Osteocyte (in vitro differentiated cells): ENCODE measurements at regions not wholly inside any gene's neighbourhood (a gene's known extent, or its start where the extent isn't known, plus 50 kb on each side); places are given as distances from the start of the nearest gene placed in this dataset.
A peak's percentile ranks its signal among the peaks of the same experiment; 100 is the strongest.
"Not testable (repeated sequence)": the region's sequence is repeated elsewhere in the genome, so short reads cannot be mapped to it uniquely, and the experiment has no call there.

Experiments
- DNase-seq: peaks from one replicate; pipeline ENCODE4 v3.0.0; 2021; ENCODE audit warnings: mixed read lengths; ENCODE audit not compliant: unreplicated experiment; ENCODE audit errors: extremely low spot score
- H3K27ac Mint-ChIP-seq: one replicate; pipeline ENCODE4 v1.8.0; 2021; ENCODE audit warnings: mild to moderate bottlenecking, mixed read lengths; ENCODE audit not compliant: unreplicated experiment
- H3K27me3 Mint-ChIP-seq: one replicate; pipeline ENCODE4 v1.8.0; 2021; ENCODE audit warnings: mixed read lengths; ENCODE audit not compliant: unreplicated experiment
- H3K36me3 Mint-ChIP-seq: one replicate; pipeline ENCODE4 v1.8.0; 2021; ENCODE audit warnings: mixed read lengths; ENCODE audit not compliant: unreplicated experiment
- H3K4me1 Mint-ChIP-seq: one replicate; pipeline ENCODE4 v1.8.0; 2021; ENCODE audit warnings: mixed read lengths; ENCODE audit not compliant: unreplicated experiment
- H3K4me3 Mint-ChIP-seq: one replicate; pipeline ENCODE4 v1.8.0; 2021; ENCODE audit warnings: mild to moderate bottlenecking, moderate library complexity, mixed read lengths; ENCODE audit not compliant: unreplicated experiment
- H3K9me3 Mint-ChIP-seq: one replicate; pipeline ENCODE4 v1.8.0; 2021; ENCODE audit warnings: mixed read lengths; ENCODE audit not compliant: unreplicated experiment

GRCh38 chr22:15853716-15854373, 164.0 kb downstream of the POTEH start:
- not testable (repeated sequence) for H3K36me3 Mint-ChIP-seq, H3K4me1 Mint-ChIP-seq, H3K27ac Mint-ChIP-seq, H3K27me3 Mint-ChIP-seq, H3K9me3 Mint-ChIP-seq, H3K4me3 Mint-ChIP-seq
- DNase-seq: peak; percentile 79

GRCh38 chr22:15854421-15854820, 164.6 kb downstream of the POTEH start:
- H3K27me3 Mint-ChIP-seq, H3K27ac Mint-ChIP-seq, H3K36me3 Mint-ChIP-seq, H3K4me1 Mint-ChIP-seq, H3K9me3 Mint-ChIP-seq, H3K4me3 Mint-ChIP-seq: not testable (repeated sequence)
- peak; percentile 90 for DNase-seq

GRCh38 chr22:15854978-15855377, 165.2 kb downstream of the POTEH start:
- not testable (repeated sequence) for H3K4me3 Mint-ChIP-seq, H3K9me3 Mint-ChIP-seq, H3K4me1 Mint-ChIP-seq, H3K27ac Mint-ChIP-seq, H3K27me3 Mint-ChIP-seq, H3K36me3 Mint-ChIP-seq
- DNase-seq: peak; percentile 81

- not testable (repeated sequence) for H3K9me3 Mint-ChIP-seq, H3K4me1 Mint-ChIP-seq, H3K36me3 Mint-ChIP-seq, H3K4me3 Mint-ChIP-seq, H3K27ac Mint-ChIP-seq, H3K27me3 Mint-ChIP-seq, DNase-seq
Observed at GRCh38 chr22:15880926-15881325, 191.1 kb downstream of the POTEH start.

- not testable (repeated sequence) for H3K36me3 Mint-ChIP-seq, H3K9me3 Mint-ChIP-seq, H3K27ac Mint-ChIP-seq, DNase-seq, H3K4me3 Mint-ChIP-seq, H3K4me1 Mint-ChIP-seq, H3K27me3 Mint-ChIP-seq
Observed at GRCh38 chr22:15904326-15904725, 214.5 kb downstream of the POTEH start.

GRCh38 chr22:15911704-15912103, 221.9 kb downstream of the POTEH start:
- not testable (repeated sequence) for H3K4me1 Mint-ChIP-seq, DNase-seq, H3K27ac Mint-ChIP-seq, H3K4me3 Mint-ChIP-seq, H3K9me3 Mint-ChIP-seq, H3K36me3 Mint-ChIP-seq, H3K27me3 Mint-ChIP-seq

- not testable (repeated sequence) for H3K4me3 Mint-ChIP-seq, DNase-seq, H3K9me3 Mint-ChIP-seq, H3K27ac Mint-ChIP-seq, H3K4me1 Mint-ChIP-seq, H3K27me3 Mint-ChIP-seq, H3K36me3 Mint-ChIP-seq
Observed at GRCh38 chr22:15919120-15919519, 229.3 kb downstream of the POTEH start.

GRCh38 chr22:15920941-15921340, 231.1 kb downstream of the POTEH start:
- DNase-seq, H3K4me3 Mint-ChIP-seq, H3K36me3 Mint-ChIP-seq, H3K27me3 Mint-ChIP-seq, H3K27ac Mint-ChIP-seq, H3K4me1 Mint-ChIP-seq, H3K9me3 Mint-ChIP-seq: not testable (repeated sequence)

GRCh38 chr22:15922132-15922531, 232.3 kb downstream of the POTEH start:
- H3K27ac Mint-ChIP-seq, H3K36me3 Mint-ChIP-seq, H3K27me3 Mint-ChIP-seq, H3K4me1 Mint-ChIP-seq, DNase-seq, H3K4me3 Mint-ChIP-seq, H3K9me3 Mint-ChIP-seq: not testable (repeated sequence)

GRCh38 chr22:15922666-15923065, 232.8 kb downstream of the POTEH start:
- not testable (repeated sequence) for H3K4me3 Mint-ChIP-seq, DNase-seq, H3K9me3 Mint-ChIP-seq, H3K27ac Mint-ChIP-seq, H3K36me3 Mint-ChIP-seq, H3K4me1 Mint-ChIP-seq, H3K27me3 Mint-ChIP-seq

- not testable (repeated sequence) for H3K4me1 Mint-ChIP-seq, H3K4me3 Mint-ChIP-seq, H3K27me3 Mint-ChIP-seq, DNase-seq, H3K9me3 Mint-ChIP-seq, H3K36me3 Mint-ChIP-seq, H3K27ac Mint-ChIP-seq
Observed at GRCh38 chr22:15924820-15925219, 235.0 kb downstream of the POTEH start.

- H3K9me3 Mint-ChIP-seq, H3K27ac Mint-ChIP-seq, H3K36me3 Mint-ChIP-seq, H3K27me3 Mint-ChIP-seq, H3K4me1 Mint-ChIP-seq, H3K4me3 Mint-ChIP-seq, DNase-seq: not testable (repeated sequence)
Observed at GRCh38 chr22:15927172-15927571, 237.3 kb downstream of the POTEH start.
